Smooth muscle cell (in vitro differentiated cells): ENCODE measurements at regions not wholly inside any gene's neighbourhood (a gene's known extent, or its start where the extent isn't known, plus 50 kb on each side); places are given as distances from the start of the nearest gene placed in this dataset.
A peak's percentile ranks its signal among the peaks of the same experiment; 100 is the strongest.

ENCODE experiments used
- DNase-seq: peaks from one replicate; lab custom pipeline; 2025; ENCODE audit not compliant: unreplicated experiment; lab: John Stamatoyannopoulos, UW
- H2AFZ ChIP-seq: fragments of 200-600 bp; sonication (generic); 2 replicates; pipeline ENCODE4 v1.6.0; 2016; ENCODE audit warnings: antibody characterized with exemption, low read depth, mild to moderate bottlenecking
- H3F3A ChIP-seq: fragments of 200-600 bp; sonication (generic); 2 replicates; pipeline ENCODE4 v1.6.0; 2017; ENCODE audit warnings: antibody characterized with exemption, low read depth
- H3K27ac ChIP-seq: fragments of 200-600 bp; sonication (generic); 2 replicates; pipeline ENCODE4 v1.5.1; 2016; ENCODE audit warnings: low read depth, mild to moderate bottlenecking
- H3K27me3 ChIP-seq: fragments of 200-600 bp; sonication (generic); 2 replicates; pipeline ENCODE4 v1.6.1; 2016; ENCODE audit warnings: low read depth, mild to moderate bottlenecking
- H3K36me3 ChIP-seq: fragments of 200-600 bp; sonication (generic); 2 replicates; pipeline ENCODE4 v1.5.1; 2016; ENCODE audit warnings: low read depth
- H3K4me1 ChIP-seq: fragments of 200-600 bp; sonication (generic); 2 replicates; pipeline ENCODE4 v1.5.1; 2016; ENCODE audit warnings: low read depth
- H3K4me2 ChIP-seq: fragments of 200-600 bp; sonication (generic); 2 replicates; pipeline ENCODE4 v1.6.0; 2016; ENCODE audit warnings: mild to moderate bottlenecking
- H3K4me3 ChIP-seq: fragments of 200-600 bp; sonication (generic); 2 replicates; pipeline ENCODE4 v1.5.1; 2016; ENCODE audit warnings: mild to moderate bottlenecking
- H3K79me2 ChIP-seq: fragments of 200-600 bp; sonication (generic); 2 replicates; pipeline ENCODE4 v1.6.0; 2016; ENCODE audit warnings: low read depth, mild to moderate bottlenecking
- H3K9ac ChIP-seq: fragments of 200-600 bp; sonication (generic); 2 replicates; pipeline ENCODE4 v1.6.0; 2016; ENCODE audit warnings: low read depth
- H3K9me3 ChIP-seq: fragments of 200-600 bp; sonication (generic); replicated peaks from 2 replicates; pipeline ENCODE4 v1.5.1; 2016; ENCODE audit warnings: low read depth
- H4K20me1 ChIP-seq: fragments of 200-600 bp; sonication (generic); 2 replicates; pipeline ENCODE4 v1.6.0; 2016; ENCODE audit warnings: low read depth
- WGBS: methylation state at CpG from one replicate; pipeline ENCODE4 v1.1.7; 2016; ENCODE audit warnings: low lambda C conversion rate; 5-methylcytosine and 5-hydroxymethylcytosine counted together
- TF ChIP-seq, protein P1 (sequence below): fragments of 200-600 bp; sonication (generic); IDR thresholded peaks from 2 replicates; pipeline ENCODE4 v1.5.1; 2017; ENCODE audit warnings: borderline replicate concordance, mild to moderate bottlenecking, antibody characterized with exemption; ENCODE audit not compliant: insufficient read depth, poor library complexity, severe bottlenecking

DNA sequence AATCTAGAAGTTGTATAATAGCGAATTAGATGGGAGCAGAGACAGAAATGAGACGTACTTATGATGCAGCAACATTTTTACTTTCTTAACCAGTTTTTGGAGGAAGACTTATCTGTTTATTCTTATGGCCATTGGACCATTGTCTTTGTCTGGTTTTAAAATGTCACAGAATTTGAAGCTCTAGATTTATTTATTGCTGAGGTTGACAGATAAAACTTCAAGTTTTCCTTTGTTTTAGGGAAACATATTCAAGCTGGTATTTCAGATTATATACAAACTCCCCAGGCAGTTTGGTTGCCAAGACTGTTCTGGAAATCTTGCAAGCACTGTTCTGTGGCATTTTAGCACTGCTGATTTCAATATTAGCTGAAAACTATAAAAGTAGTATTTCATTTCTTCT lies 1021.7 kb downstream of the GALC start:
- WGBS: 94% methylated on average over 2 of the region's 2 CpGs
- H3K9me3 ChIP-seq: no peaks in the 10 kb centered on the region
- no peak overlapping the region for H3K9ac ChIP-seq
- H3K27me3 ChIP-seq: no peaks in the 10 kb centered on the region
- DNase-seq: no peak
- H3K27ac ChIP-seq: no peak overlapping the region
- TF ChIP-seq, protein P1, sequence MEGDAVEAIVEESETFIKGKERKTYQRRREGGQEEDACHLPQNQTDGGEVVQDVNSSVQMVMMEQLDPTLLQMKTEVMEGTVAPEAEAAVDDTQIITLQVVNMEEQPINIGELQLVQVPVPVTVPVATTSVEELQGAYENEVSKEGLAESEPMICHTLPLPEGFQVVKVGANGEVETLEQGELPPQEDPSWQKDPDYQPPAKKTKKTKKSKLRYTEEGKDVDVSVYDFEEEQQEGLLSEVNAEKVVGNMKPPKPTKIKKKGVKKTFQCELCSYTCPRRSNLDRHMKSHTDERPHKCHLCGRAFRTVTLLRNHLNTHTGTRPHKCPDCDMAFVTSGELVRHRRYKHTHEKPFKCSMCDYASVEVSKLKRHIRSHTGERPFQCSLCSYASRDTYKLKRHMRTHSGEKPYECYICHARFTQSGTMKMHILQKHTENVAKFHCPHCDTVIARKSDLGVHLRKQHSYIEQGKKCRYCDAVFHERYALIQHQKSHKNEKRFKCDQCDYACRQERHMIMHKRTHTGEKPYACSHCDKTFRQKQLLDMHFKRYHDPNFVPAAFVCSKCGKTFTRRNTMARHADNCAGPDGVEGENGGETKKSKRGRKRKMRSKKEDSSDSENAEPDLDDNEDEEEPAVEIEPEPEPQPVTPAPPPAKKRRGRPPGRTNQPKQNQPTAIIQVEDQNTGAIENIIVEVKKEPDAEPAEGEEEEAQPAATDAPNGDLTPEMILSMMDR: no peak
- no peaks in the 10 kb centered on the region for H3F3A ChIP-seq
- no peaks in the 10 kb centered on the region for H3K4me1 ChIP-seq
- no peaks in the 10 kb centered on the region for H3K36me3 ChIP-seq
- no peak overlapping the region for H2AFZ ChIP-seq
- no peak overlapping the region for H3K4me3 ChIP-seq
- H4K20me1 ChIP-seq: no peaks in the 10 kb centered on the region
- H3K79me2 ChIP-seq: no peaks in the 10 kb centered on the region
- H3K4me2 ChIP-seq: no peak overlapping the region

DNA sequence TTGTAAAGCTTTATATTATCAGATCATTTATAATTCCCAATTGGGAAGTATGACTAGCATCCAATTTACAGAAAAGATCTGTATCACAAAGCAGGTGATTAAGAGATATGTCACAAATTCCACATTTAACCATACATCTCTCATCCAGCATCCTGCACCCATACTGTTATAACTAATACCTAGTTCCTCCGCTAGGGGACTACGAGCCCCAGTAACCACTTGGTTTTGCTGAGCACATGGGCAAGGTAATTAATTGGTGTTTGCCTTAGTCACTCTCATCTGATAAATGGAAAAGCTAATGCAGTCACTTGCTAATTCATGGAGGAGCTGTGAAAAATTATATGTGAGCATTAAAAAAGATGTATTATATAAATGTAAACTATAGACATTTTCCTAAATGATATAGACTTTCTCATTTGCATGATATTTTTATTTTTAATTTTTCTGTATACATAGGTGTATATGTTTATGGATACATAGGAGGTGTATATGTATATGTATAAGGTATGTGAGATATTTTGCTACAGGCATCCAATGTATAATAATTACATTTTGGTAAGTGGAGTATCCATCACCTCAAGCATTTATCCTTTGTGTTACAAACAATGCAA lies 1031.8 kb downstream of the GALC start:
- no peaks in the 10 kb centered on the region for H3K79me2 ChIP-seq
- no peak for DNase-seq

DNA sequence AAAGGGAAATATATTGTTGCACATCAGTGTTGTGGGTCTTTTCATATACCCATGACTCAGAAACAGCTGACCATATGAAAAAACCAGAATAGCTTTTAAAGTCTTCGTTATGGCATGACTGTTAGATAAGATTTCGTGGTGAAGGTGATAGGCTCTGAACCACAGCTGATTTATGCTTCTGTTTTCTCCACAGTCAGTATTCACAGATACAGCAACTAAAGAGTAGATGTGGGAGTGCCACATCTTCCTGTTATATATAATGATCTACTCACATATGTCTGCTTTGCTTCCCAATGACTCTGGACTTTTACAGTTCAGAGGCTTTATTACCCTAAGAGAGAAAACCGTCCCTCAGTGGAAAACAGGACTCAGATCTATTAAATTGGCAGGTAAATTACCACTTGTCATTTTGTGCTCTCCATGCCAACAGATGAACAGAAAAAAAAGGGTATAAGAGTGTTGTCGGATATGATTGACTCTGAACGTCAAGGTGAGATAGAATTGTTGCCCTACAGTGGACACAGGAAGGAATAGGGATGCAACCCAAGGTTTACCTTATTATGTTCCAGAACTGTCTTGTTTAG lies 1037.1 kb downstream of the GALC start:
- no peak overlapping the region for H3K4me3 ChIP-seq
- H3K4me2 ChIP-seq: no peak overlapping the region
- no peaks in the 10 kb centered on the region for H3K4me1 ChIP-seq
- TF ChIP-seq, protein P1: no peak
- no peaks in the 10 kb centered on the region for H3K79me2 ChIP-seq
- no peaks in the 10 kb centered on the region for H3K9me3 ChIP-seq
- H3F3A ChIP-seq: no peaks in the 10 kb centered on the region
- H3K9ac ChIP-seq: no peak overlapping the region
- 45% methylated on average over 5 of the region's 5 CpGs for WGBS
- DNase-seq: no peak
- no peaks in the 10 kb centered on the region for H3K27me3 ChIP-seq
- H4K20me1 ChIP-seq: no peaks in the 10 kb centered on the region
- H3K27ac ChIP-seq: no peak overlapping the region
- no peaks in the 10 kb centered on the region for H3K36me3 ChIP-seq
- H2AFZ ChIP-seq: no peak overlapping the region

More for the DNA sequence above, 1031.8 kb downstream of the GALC start:
- no peak overlapping the region for H3K27ac ChIP-seq
- H4K20me1 ChIP-seq: no peaks in the 10 kb centered on the region
- no peak overlapping the region for H2AFZ ChIP-seq
- WGBS: 26% methylated on average over 2 of the region's 2 CpGs
- TF ChIP-seq, protein P1: peak; percentile 49
- H3K9me3 ChIP-seq: no peaks in the 10 kb centered on the region
- H3K4me1 ChIP-seq: no peaks in the 10 kb centered on the region
- H3F3A ChIP-seq: no peaks in the 10 kb centered on the region
- H3K4me2 ChIP-seq: no peak overlapping the region
- H3K4me3 ChIP-seq: no peak overlapping the region
- no peak overlapping the region for H3K9ac ChIP-seq
- no peaks in the 10 kb centered on the region for H3K27me3 ChIP-seq
- H3K36me3 ChIP-seq: no peaks in the 10 kb centered on the region

DNA sequence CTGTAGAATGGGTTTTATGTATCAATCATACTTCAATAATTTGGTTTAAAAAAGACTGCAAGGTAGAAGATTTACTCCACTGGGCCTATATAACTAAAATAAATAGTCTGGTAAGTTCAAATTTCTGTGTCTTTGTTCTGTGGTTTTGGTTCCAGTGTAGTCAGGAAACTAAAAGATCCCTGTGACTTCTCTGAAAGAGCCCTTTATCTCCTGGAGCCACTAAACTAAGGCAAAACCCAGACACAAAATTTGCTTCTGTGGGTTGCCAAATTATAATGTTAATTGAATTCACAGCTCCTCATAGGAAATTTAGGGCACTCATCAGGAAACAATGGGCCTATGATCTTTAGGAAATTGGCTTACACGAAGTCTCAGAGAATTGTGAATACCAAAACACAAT lies 1038.4 kb downstream of the GALC start:
- peak overlapping the region; percentile 23 for H3K27ac ChIP-seq
- H3F3A ChIP-seq: no peaks in the 10 kb centered on the region
- no peaks in the 10 kb centered on the region for H3K27me3 ChIP-seq
- no peaks in the 10 kb centered on the region for H3K4me1 ChIP-seq
- no peak overlapping the region for H3K9ac ChIP-seq
- H2AFZ ChIP-seq: no peak overlapping the region
- H3K9me3 ChIP-seq: no peaks in the 10 kb centered on the region
- H3K4me2 ChIP-seq: no peak overlapping the region
- H4K20me1 ChIP-seq: no peaks in the 10 kb centered on the region
- no peaks in the 10 kb centered on the region for H3K79me2 ChIP-seq
- no peak for DNase-seq
- H3K4me3 ChIP-seq: no peak overlapping the region
- H3K36me3 ChIP-seq: no peaks in the 10 kb centered on the region
- TF ChIP-seq, protein P1: no peak
- 24% methylated on average over 1 of the region's 1 CpG for WGBS
